A673 (cell line): ENCODE measurements at regions not wholly inside any gene's neighbourhood (a gene's known extent, or its start where the extent isn't known, plus 50 kb on each side); places are given as distances from the start of the nearest gene placed in this dataset.

ENCODE experiments used
- EZH2 ChIP-seq: fragments of 200-600 bp; sonication (generic); IDR thresholded peaks from 2 replicates; pipeline ENCODE4 v1.6.1; 2017; ENCODE audit warnings: borderline replicate concordance, low read depth, mild to moderate bottlenecking, mixed read lengths, antibody characterized with exemption, low read length; ENCODE audit not compliant: poor library complexity, severe bottlenecking
- TF ChIP-seq, protein P1 (sequence below): fragments of 300-800, 200-600 bp; sonication (generic); conservative IDR thresholded peaks from 2 replicates; pipeline ENCODE4 v1.5.1; 2017; ENCODE audit warnings: low read depth, mild to moderate bottlenecking, antibody characterized with exemption, low read length, moderate library complexity, mixed read lengths

DNA sequence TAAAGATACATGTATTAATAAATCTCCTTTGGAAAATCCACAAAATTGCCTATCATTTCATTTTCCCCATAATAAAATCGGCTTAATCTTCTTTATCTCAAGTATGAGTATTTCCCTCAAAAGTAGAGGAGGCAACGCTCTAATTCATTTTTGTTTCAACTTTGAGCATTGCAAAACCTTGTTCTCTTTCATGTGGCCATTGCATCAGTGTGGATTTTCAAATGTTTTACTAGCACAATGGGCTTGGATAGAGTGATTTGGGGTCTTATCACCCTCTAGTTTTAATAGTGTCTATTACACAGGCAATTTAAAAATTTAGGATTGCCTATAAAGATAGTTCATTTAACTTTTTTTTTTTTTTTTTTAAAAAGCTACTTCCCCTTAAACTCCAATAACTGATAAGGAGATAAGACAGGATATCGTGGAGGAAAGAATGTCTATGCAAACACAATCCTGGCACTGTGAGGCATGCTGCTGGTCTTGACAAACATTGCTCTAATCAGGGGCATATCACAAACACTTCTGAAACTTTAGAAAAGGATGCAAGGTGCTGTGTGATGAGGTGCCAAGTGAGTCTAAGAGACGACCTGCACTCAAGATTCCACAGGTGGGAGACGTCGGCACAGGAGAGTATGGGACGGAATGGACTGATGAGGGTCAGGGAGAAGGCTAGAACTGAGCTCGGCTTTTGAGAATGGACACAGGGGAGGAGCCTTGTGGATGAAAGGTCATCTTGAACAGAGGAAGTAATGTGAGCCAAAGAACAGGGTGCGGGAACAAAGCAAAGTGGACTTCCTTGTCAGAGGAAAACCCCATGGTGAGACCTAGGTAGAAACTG is 199.7 kb downstream of the IRS2 start:
- TF ChIP-seq, protein P1, sequence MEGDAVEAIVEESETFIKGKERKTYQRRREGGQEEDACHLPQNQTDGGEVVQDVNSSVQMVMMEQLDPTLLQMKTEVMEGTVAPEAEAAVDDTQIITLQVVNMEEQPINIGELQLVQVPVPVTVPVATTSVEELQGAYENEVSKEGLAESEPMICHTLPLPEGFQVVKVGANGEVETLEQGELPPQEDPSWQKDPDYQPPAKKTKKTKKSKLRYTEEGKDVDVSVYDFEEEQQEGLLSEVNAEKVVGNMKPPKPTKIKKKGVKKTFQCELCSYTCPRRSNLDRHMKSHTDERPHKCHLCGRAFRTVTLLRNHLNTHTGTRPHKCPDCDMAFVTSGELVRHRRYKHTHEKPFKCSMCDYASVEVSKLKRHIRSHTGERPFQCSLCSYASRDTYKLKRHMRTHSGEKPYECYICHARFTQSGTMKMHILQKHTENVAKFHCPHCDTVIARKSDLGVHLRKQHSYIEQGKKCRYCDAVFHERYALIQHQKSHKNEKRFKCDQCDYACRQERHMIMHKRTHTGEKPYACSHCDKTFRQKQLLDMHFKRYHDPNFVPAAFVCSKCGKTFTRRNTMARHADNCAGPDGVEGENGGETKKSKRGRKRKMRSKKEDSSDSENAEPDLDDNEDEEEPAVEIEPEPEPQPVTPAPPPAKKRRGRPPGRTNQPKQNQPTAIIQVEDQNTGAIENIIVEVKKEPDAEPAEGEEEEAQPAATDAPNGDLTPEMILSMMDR, result no peak
- no peak for TF ChIP-seq EZH2
